ENCODE measurements at regions not wholly inside any gene's neighbourhood (a gene's known extent, or its start where the extent isn't known, plus 50 kb on each side); places are given as distances from the start of the nearest gene placed in this dataset.

DNA sequence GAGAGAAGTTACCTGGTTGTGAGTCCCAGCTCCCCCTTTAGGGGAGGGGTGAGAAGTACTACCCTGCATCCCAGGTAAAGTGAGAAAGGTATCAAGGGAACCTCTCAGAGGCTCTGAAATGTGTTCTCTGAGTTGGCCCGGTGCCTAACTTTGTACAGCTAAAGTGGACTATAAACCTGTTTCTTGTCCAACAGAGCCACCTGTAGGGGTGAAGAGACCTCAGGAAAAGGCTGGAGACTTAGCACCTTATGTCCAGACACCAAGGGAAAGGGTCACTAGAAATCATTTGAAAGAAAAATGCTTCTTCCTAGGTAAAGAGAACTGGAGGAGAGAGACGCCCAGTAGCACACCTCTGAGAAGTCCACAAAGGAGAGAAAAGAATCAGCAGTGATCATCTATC is 108.3 kb upstream of the KIF2A start:
- no peak for TF ChIP-seq POLR2A (IDR thresholded peaks at IDR 0.05)
- TF ChIP-seq, protein P1, sequence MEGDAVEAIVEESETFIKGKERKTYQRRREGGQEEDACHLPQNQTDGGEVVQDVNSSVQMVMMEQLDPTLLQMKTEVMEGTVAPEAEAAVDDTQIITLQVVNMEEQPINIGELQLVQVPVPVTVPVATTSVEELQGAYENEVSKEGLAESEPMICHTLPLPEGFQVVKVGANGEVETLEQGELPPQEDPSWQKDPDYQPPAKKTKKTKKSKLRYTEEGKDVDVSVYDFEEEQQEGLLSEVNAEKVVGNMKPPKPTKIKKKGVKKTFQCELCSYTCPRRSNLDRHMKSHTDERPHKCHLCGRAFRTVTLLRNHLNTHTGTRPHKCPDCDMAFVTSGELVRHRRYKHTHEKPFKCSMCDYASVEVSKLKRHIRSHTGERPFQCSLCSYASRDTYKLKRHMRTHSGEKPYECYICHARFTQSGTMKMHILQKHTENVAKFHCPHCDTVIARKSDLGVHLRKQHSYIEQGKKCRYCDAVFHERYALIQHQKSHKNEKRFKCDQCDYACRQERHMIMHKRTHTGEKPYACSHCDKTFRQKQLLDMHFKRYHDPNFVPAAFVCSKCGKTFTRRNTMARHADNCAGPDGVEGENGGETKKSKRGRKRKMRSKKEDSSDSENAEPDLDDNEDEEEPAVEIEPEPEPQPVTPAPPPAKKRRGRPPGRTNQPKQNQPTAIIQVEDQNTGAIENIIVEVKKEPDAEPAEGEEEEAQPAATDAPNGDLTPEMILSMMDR (IDR thresholded peaks at IDR 0.05): no peak

Data from lower leg skin (tissue), 3 donors.